GM18517 (cell line): ENCODE measurements at regions not wholly inside any gene's neighbourhood (a gene's known extent, or its start where the extent isn't known, plus 50 kb on each side); places are given as distances from the start of the nearest gene placed in this dataset.
"Not testable (repeated sequence)": the region's sequence is repeated elsewhere in the genome, so short reads cannot be mapped to it uniquely, and the experiment has no call there.

Source experiments
- ATAC-seq: cut with Tn5 transposase; IDR thresholded peaks from one replicate; pipeline ENCODE4 v1.9.1; 2021; ENCODE audit warnings: mild to moderate bottlenecking, moderate library complexity; ENCODE audit not compliant: unreplicated experiment

DNA sequence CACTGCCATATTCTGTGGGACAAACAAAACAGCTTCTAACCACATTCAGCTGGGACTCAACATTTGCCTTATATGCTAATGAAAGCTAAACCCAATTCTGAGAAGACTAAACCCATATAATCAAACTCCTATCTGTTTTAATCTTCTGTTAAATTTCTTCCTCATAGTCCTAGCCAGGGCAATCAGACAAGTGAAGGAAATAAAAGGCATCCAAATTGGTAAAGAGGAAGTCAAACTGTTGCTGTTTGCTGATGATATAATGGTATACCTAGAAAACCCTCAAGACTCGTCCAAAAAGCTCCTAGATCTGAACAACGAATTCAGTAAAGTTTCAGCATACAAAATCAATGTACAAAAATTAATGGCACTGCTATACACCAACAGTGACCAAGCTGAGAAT, 157.1 kb downstream of the PHLDA1 start:
- no peak for ATAC-seq

DNA sequence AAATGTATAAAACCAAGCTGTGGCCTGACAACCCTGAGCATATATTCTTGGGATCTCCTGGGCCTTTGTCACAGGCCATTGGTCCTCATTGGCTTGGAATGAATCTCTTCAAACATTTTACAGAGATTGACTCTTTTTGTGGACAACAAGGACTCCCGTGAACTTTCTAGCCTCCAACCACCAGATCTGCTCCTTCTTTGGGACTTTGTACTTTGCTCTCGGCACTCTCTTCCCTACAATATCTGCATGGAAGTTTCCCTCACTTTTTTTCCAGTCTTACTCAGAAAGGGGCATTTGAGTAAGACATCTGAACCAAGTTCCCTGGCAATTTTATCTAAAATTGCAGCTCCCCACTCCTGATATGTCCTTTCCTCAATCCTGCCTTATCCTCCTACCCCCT, 158.8 kb downstream of the PHLDA1 start:
- ATAC-seq = no peak

DNA sequence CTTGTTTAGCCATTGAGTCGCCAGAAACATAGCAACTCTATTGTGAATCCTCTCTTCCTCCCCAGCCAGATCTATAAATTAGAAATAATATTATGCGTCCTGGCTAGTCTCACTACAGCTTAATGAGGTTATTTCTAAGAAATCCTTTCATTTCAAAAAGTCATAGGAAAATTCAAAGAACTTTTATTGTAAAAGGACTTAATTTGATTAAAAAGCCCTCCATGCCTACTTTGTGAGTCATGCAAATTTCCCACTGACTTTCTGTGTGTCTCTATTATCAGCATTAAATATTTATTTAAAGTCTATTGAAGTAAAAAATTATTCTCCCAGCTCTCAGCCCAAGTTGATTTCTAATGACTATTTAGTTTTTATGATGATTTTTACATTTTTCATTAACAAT, 160.7 kb downstream of the PHLDA1 start:
- no peak for ATAC-seq

DNA sequence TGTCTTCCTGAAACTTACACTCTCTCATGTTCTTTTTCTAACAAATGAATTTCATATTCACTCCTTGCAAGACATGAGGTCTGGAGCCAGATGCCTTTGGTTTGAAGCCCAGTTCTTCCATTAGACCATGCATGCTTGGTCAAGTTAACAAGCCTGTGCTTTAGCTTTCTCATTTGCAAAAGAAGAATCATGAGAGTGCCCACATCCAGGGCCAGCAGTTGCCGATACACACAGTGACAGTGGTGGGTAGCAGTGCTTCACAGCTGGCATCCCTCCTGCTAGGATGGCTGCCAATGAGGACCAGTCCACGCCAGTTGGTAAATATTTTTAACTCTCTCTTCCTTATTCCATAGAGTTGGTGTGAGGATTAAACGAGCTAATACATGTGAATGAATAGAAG, 163.1 kb downstream of the PHLDA1 start:
- no peak for ATAC-seq

DNA sequence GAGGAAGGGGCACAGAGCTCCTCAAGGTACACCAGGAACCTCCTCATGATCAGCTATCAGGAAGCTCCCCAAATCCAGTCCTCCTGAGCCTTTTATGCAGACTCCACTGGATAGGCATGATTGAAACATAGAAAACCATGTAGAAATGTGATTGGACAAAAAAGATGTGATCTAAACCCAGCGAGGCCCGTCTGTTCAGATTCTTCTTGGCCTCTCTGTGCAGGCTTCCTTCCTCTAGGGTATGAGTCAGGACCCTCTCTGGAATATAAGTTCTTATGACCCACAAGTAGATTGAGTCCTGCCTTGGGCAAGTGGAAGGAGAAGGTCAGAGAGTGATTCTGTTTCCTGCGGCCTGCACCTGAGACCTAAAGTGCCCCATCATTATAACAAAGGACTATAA, 166.3 kb downstream of the PHLDA1 start:
- ATAC-seq = no peak

DNA sequence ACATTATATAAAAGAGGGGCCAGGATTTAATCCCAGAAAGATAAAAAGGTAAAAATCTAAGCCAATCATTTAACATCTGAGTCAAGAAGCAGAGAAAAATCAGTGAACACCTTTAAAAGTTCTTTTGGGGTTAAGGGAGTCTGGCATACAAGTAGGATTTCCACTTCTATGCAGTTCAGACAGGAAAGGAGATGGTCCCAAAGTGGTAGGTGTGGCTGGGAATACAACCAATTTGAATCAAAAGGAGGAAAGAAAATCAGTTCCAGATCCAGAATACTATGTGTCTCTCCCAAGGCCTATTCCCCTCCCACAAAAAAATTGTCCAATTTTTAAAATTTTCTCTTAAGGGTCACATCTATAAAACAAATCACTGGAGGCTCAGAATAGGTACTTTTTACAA, 167.4 kb downstream of the PHLDA1 start:
- ATAC-seq = no peak

DNA sequence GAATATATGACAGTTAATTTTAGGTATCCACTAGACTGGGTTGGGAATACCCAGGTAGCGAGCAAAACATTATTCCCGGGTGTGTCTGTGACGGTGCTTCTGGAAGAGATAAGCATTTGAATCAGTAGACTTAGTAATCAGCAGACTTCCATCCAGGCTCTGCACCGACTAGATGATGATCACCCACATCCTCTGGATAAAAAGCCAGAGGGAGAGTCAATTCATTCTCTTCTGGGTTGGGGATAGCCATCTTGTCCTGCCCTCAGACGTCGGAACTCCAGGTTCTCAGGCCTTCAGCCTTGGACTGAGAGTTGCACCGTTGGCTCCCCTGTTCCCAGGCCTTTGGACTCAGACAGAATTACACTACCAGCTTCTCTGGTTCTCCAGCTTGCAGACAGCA, 168.0 kb downstream of the PHLDA1 start:
- no peak for ATAC-seq

DNA sequence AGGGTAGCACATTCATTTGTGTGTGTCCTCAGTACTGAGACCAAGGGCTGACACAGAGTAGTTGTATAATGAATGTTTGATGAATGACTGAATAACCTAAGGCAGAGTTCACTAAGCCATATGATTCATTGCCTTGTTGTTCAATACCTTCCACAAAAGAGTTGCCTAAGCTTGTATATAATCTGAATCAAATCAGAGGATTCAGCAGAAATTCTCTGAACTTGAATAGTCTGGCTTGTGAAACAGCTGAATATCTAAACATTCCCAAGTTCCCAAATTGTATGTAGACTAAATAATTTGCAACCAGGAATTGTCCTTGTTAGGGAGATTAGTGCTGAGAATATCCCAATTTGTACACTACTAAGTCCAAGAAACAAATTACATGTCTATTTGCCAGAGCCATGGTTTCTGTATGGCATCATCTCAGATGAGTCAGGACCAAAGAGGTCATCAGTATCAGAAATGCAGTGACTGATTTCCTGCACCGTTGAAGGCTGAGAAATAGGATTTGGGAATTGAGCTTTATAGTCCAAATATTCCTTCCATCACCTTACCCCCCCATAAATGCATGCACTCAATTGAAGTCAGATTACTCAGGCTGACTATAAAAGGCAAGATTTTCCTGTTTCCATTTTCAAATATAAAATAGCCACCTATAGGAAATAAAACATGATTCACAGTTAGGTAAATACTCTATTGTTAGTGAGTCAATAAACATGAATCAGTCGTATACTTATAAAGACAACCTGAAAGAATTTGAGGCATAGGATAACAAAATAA, 168.7 kb downstream of the PHLDA1 start:
- ATAC-seq = no peak

DNA sequence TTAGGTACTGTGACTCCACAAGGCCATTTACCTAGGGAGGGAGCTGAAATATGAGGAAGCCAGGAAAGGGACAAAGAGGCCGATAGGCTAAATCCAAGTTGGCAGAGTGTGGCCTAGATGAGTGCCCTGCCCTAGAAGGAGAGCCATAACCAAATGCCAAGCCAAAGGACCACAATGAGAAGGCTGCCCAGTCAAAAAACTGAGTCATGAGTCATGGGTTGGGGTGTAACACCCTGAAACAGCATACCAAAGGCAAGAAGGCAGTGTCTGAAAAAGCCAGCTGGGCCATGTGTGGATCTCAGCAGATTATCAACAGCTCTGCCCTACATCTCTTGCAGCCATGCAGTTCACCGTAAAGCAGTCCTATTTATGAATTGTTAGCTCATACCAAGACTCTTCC, 171.7 kb downstream of the PHLDA1 start:
- no peak for ATAC-seq

DNA sequence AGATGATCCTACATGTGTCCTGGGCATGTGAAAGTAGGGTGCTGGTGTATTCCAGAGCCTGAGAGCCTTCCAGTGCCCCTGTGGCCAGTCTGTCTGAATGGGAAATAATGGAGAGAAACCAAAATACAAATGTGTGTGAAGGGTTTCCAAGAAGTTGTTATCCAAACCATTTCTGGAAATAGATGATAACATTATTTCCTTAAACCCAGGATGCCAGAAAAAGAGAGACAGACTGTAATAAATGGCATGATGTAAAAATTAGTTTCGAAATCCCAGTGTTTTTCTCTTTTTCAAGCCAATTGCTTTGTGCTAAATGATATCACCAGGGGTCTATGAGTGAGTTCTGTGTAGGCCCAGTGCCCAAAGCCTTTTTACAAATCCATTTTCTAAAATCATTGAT, 175.3 kb downstream of the PHLDA1 start:
- ATAC-seq = no peak

DNA sequence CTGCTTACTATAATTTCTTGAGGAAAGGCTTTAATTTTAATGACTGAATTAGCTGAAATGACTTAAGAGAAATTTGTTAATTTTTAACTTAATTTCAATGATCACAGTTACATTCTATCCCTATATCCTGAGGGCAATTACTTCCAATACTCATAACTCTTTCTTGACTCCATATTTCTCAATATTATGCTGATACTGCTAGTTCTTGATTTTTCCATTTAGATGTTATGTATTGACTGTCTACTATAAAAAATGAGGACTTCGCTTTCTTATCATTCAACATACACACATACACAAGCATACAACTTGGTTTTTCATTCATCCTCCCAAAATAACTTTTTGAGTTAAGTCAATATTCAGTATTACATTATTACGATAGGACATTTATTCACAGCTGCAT, 176.2 kb downstream of the PHLDA1 start:
- no peak for ATAC-seq

DNA sequence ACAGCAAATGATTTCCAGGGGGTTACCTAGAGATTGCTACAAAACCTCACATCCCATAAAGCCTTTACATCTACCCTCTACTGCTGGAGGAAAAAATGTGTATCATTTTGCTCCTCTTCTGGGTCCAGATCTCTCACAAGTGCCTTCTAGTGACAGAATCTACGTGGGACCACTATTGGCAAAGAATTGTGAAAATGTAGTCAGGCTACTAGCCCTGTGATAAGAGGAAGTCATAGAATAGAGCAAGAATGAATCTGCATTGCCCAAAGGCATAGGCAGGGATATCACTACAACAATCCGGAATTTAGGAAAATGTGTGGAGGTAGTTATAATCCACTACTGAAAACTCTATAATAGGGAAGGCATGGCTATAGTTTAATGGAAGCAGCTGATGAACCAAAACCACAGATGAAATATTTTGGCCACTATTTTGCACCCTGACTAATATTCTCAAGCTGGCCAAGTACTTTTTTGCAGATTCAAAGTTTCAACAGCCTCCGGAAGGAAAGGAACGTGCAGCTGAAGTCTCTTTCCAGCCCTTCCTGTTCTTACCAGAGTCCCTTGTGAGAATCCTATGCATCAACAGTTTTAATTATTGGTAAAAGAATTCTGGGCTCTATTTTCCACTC, 176.8 kb downstream of the PHLDA1 start:
- no peak for ATAC-seq

DNA sequence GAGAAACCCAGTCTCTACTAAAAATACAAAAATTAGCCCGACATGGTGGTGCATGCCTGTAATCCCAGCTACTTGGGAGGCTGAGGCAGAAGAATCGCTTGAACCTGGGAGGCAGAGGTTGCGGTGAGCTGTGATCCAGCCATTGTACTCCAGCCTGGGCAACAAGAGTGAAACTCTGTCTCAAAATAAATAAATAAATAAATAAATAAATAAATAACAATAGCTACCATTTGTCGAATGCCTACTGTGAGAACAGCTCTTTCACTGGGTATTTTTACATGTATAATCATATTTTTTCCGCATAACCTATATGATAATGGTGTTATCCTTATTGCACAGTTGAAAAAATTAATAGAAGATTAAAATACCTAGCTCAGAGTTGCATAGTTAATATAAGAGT, 177.4 kb downstream of the PHLDA1 start:
- not testable (repeated sequence) for ATAC-seq

DNA sequence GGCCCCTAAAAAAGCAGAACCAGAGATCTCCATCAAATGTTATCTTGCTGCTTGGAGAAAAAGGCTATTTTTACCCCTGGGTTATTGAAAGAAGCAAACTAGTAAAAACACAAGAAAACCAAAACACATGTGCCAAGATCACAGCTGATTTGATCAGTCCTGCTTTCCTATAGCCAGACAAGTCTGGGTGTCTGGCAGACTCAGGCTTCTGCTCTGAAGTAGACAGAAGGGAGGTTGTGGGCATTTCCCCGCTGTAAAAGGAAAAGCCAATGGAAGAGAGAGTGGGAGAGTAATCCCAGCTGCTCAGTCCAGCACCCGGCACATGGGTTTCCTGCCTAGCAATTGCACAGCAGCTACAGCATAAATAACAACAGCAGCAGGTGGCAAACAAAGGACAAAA, 177.9 kb downstream of the PHLDA1 start:
- no peak for ATAC-seq

DNA sequence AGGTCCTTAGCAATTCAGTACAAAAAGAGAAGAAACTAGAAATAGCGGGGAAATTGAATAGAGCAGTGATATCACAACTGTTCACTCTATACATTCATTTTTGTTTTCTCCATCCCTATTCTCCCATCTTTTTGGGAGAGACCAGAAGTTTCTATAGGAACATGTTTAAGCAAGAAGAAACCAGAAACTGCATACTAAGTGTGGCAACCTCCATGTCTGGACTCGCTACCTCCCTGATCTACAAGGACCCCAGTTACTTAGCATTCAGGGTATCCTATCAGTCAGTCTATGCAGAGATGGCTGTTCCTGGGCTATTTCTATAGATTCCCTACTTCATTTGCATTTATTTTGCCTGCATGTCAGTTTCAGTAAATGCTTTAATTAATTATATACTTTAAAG, 178.6 kb downstream of the PHLDA1 start:
- ATAC-seq = no peak

DNA sequence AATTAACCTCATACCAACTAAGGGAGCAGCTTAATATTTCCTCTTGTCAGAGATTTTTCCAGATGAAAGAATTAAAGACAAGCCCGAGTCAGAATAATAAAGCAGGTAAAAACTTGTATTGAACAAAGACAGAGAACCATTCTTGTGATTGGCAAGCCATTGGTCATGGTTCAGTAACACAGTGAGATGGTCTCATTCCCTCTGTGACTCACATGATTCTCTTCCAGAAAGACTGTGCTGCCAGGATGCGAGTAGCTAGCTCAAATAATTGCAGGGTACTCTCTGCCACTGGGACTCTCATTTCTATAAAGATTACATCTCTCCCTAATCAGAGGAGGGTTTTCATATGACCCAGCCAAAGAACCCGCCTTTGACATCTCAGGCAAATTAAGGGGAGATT, 179.4 kb downstream of the PHLDA1 start:
- ATAC-seq = no peak

DNA sequence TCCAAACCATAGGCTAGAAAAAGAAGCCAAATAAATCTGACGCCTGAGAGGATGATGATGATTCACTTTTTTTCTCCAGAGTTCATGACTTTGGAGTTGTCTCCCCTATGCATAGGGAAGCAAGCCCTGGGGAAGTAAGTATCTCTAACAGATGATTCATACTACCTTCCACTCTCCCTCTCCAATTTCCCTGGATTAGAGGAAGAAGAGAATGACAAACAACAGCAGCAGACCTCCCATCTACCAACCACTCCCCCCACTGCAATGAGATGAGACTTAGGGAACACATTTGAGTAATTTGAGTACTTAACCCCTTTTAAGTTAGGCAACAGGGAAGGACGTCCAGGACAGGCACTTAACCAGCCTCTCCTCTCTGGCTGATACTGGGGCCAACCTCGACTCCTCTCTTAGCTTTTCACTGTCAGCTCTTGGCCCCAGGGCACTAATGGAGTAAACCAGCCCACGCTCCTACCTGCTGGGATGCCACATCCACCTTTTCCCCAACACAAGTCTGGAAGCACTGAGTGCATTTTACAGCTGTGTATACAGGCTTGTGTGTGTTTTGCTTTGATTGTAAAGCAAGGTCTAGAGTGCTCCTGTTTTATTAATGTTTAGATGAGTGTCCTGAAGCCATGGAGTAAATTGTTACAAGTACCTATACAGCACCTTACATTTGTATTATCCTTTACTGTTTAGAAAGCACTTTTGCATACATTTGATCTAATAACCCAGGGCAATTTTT, 180.7 kb downstream of the PHLDA1 start:
- no peak for ATAC-seq

DNA sequence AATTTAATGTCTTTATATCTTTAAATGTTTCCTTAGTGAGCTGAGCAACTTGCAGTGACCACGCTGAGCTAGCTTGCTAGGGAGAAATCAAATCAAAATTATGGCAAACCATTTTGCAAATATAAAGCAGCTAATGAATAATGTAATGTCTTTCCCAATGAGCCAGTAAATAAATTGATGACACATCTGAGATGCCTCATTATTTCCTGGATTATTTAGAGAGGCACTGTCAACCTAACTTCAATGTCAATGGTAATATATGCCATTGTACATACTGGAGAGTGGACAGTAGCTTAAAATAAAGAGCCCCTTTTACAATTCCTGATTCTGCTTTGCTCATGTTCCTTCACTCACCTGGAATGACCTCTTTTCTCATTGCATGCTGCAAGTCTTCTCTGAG, 182.6 kb downstream of the PHLDA1 start:
- ATAC-seq = no peak

DNA sequence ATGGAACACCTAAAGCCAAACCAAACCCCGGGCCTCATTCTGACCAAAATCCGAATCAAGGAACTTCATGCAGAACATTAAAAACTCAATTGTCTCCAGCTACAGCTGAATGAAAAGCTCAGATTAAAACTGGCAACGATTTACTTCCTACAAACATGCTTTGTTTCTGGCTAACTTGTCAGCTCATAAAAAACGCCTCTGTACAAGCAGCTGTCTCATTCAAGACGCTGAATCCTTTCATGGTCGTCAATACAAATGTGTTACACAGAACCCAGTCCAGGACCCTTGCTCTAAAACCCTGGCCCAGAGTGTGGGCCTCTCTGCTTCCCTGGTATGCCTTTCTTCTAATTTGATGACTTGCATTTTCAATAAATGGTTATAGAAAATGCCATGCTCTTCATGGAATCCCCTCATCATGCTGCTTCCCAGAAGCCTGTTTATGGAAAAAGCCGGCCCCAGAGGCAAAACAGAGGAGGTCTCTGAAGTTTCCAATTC, 183.1 kb downstream of the PHLDA1 start:
- no peak for ATAC-seq

DNA sequence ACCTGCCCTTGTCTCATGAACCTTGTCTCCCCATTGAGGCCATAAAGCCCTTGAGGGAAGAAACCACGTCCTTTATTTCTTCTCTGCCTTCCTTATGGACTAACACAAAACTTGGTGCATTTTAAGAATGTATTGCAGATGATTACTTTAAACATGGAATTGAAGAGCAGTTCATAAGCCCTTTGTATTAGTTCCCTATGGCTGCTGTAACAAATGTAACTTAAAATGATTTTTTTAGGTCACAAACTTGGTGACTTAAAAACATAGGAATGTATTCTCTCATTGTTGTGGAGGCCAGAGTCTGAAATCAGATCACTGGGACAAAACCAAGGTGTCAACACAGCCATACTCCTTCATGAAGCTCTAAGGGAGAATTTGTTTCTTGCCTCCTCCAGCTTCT, 185.5 kb downstream of the PHLDA1 start:
- no peak for ATAC-seq

DNA sequence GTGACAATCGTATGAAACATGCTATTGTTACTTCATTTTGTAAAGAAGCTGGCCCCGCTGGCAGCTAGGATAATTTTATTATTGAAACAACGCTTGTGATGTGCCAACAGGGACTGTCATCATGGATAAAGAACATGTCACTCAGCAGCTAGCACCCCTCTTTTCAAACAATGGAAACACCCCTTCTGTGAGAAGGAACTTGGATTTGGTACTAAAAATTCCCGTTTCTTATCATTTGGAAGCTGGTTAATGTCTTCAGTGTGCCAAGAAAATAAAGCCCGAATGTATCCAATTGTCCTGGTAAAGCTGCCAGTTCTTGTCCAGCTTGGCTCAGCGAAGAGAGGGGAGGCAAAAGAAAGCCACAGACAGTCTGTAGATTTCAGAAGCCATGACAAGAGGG, 186.6 kb downstream of the PHLDA1 start:
- ATAC-seq = no peak
